A549 (cell line): ENCODE measurements at regions not wholly inside any gene's neighbourhood (a gene's known extent, or its start where the extent isn't known, plus 50 kb on each side); places are given as distances from the start of the nearest gene placed in this dataset.
A peak's percentile ranks its signal among the peaks of the same experiment; 100 is the strongest.

Experiments
- ATAC-seq, 2 experiments: fragments of 200-7000 bp in 1 of 2; fragments of >200 bp in 1 of 2; cut with Nextera tagmentation in 1 of 2; cut with Tn5 transposase in 1 of 2; 3 replicates each; pipeline versions ENCODE4 v1.8.0 to v1.9.1; 2018 to 2020; ENCODE audit warnings: mild to moderate bottlenecking in 1 of 2, moderate library complexity in 1 of 2
- CTCF ChIA-PET: fragments of 300-600 bp; sonication (Branson Sonifier 250); formaldehyde crosslinking; extraction: SDS; loops from one replicate; lab custom pipeline; 2021; ENCODE audit warnings: antibody characterized with exemption, inconsistent platforms; lab: Yijun Ruan, JAX
- POLR2A ChIA-PET: fragments of 350-600 bp; formaldehyde crosslinking; extraction: SDS; loops from one replicate; lab custom pipeline; 2021; ENCODE audit warnings: antibody characterized with exemption, inconsistent platforms; lab: Yijun Ruan, JAX
- DNase-seq, 2 experiments: peaks; one replicate each; pipeline versions ENCODE4 v3.0.0 to v3.0.0-alpha.2; 2011 to 2016; ENCODE audit warnings: low read depth in 1 of 2, low spot score in 1 of 2
- FAIRE-seq: peaks from 2 replicates; lab custom pipeline; 2011; peaks lifted over from hg19 to GRCh38; lab: Jason Lieb, UNC
- H3K27ac ChIP-seq, 2 experiments: fragments of >200 bp; sonication (Bioruptor Twin); formaldehyde crosslinking; 3 replicates each; pipeline ENCODE4 v1.5.1; 2016 to 2017
- H3K4me1 ChIP-seq: fragments of >200 bp; sonication (Bioruptor Twin); formaldehyde crosslinking; 3 replicates; pipeline ENCODE4 v1.6.1; 2016
- H3K4me2 ChIP-seq: fragments of >200 bp; sonication (Bioruptor Twin); formaldehyde crosslinking; 3 replicates; pipeline ENCODE4 v1.6.1; 2016
- H3K4me3 ChIP-seq: fragments of >200 bp; sonication (Bioruptor Twin); formaldehyde crosslinking; 3 replicates; pipeline ENCODE4 v1.5.1; 2016
- H3K9me3 ChIP-seq: fragments of >200 bp; sonication (Bioruptor Twin); formaldehyde crosslinking; 3 replicates; pipeline ENCODE4 v1.6.1; 2016
- BHLHE40 ChIP-seq: IDR thresholded peaks from 2 replicates; pipeline ENCODE4 v1.6.1; 2012; ENCODE audit warnings: low read depth, low read length, inconsistent platforms
- CBX2 ChIP-seq: fragments of 200-600 bp; sonication (generic); IDR thresholded peaks from 2 replicates; pipeline ENCODE4 v1.6.1; 2016; ENCODE audit warnings: low read depth, mild to moderate bottlenecking, borderline replicate concordance
- CHD2 ChIP-seq: fragments of 150-350 bp; IDR thresholded peaks from 2 replicates; pipeline ENCODE4 v1.6.1; 2014; ENCODE audit warnings: low read length; ENCODE audit not compliant: partially characterized antibody
- CHD4 ChIP-seq: fragments of 200-600 bp; sonication (generic); IDR thresholded peaks from 2 replicates; pipeline ENCODE4 v1.6.1; 2016; ENCODE audit warnings: antibody characterized with exemption, mild to moderate bottlenecking, borderline replicate concordance
- EHF ChIP-seq: fragments of 250-450 bp; sonication (Bioruptor Pico); IDR thresholded peaks from 2 replicates; pipeline ENCODE4 v1.5.0; 2020; ENCODE audit warnings: mild to moderate bottlenecking
- EP300 ChIP-seq, 2 experiments: fragments of >200 bp; sonication (Bioruptor Twin); formaldehyde crosslinking; IDR thresholded peaks; 2 replicates in 1 of 2; 3 replicates in 1 of 2; pipeline ENCODE4 v1.6.1; 2016 to 2017
- FOSL2 ChIP-seq, 2 experiments: fragments of 450-650 bp in 1 of 2; fragments of >200 bp in 1 of 2; sonication (Bioruptor Twin) in 1 of 2; formaldehyde crosslinking; IDR thresholded peaks; 2 replicates each; pipeline versions ENCODE4 v1.5.0 to v1.6.1; 2016 to 2020; ENCODE audit warnings: mild to moderate bottlenecking in 1 of 2, moderate library complexity in 1 of 2
- FOXS1 ChIP-seq: fragments of 250-450 bp; sonication (Bioruptor Pico); IDR thresholded peaks from 2 replicates; pipeline ENCODE4 v1.5.0; 2020; ENCODE audit warnings: mild to moderate bottlenecking, moderate library complexity
- HOXA7 ChIP-seq: fragments of 250-450 bp; sonication (Bioruptor Pico); IDR thresholded peaks from 2 replicates; pipeline ENCODE4 v1.5.0; 2020; ENCODE audit warnings: mild to moderate bottlenecking, moderate library complexity
- JUNB ChIP-seq: fragments of >200 bp; sonication (Bioruptor Twin); formaldehyde crosslinking; IDR thresholded peaks from 2 replicates; pipeline ENCODE4 v1.6.1; 2016
- MAZ ChIP-seq: fragments of 150-350 bp; IDR thresholded peaks from 2 replicates; pipeline ENCODE4 v1.6.1; 2014; ENCODE audit warnings: antibody characterized with exemption, low read depth, low read length, borderline replicate concordance
- NR3C1 ChIP-seq: fragments of >200 bp; sonication (Bioruptor Twin); formaldehyde crosslinking; IDR thresholded peaks from 3 replicates; pipeline ENCODE4 v1.6.1; 2017
- PBX3 ChIP-seq: IDR thresholded peaks from 2 replicates; pipeline ENCODE4 v1.6.1; 2012
- RNF2 ChIP-seq: fragments of 200-600 bp; sonication (generic); IDR thresholded peaks from 2 replicates; pipeline ENCODE4 v1.6.1; 2016; ENCODE audit warnings: low read depth, mild to moderate bottlenecking, antibody characterized with exemption, moderate library complexity, borderline replicate concordance
- SMC3 ChIP-seq: fragments of >200 bp; sonication (Bioruptor Twin); formaldehyde crosslinking; IDR thresholded peaks from 3 replicates; pipeline ENCODE4 v1.6.1; 2018; ENCODE audit warnings: inconsistent platforms
- TP53 ChIP-seq: fragments of 250-450 bp; sonication (Bioruptor Pico); IDR thresholded peaks from 2 replicates; pipeline ENCODE4 v1.5.0; 2021; ENCODE audit warnings: mild to moderate bottlenecking, moderate library complexity
- ZC3H11A ChIP-seq: fragments of 450-650 bp; IDR thresholded peaks from 2 replicates; pipeline ENCODE4 v1.6.1; 2014; ENCODE audit warnings: antibody characterized with exemption, mild to moderate bottlenecking
- ZFP36 ChIP-seq: fragments of 450-650 bp; IDR thresholded peaks from 2 replicates; pipeline ENCODE4 v1.6.1; 2014; ENCODE audit warnings: borderline replicate concordance; ENCODE audit not compliant: partially characterized antibody
- ZSCAN20 ChIP-seq: fragments of 250-450 bp; sonication (Bioruptor Pico); IDR thresholded peaks from 2 replicates; pipeline ENCODE4 v1.8.0; 2022; ENCODE audit warnings: mild to moderate bottlenecking, moderate library complexity
- WGBS: methylation state at CpG from one replicate; pipeline ENCODE4 v1.1.6; 2017; ENCODE audit errors: missing lambda C conversion rate; 5-methylcytosine and 5-hydroxymethylcytosine counted together
- TF ChIP-seq, protein P1 (sequence below): fragments of >200 bp; sonication (Bioruptor Twin); formaldehyde crosslinking; IDR thresholded peaks from 3 replicates; pipeline ENCODE4 v1.5.1; 2016
- TF ChIP-seq, protein P2 (sequence below): fragments of >200 bp; sonication (Bioruptor Twin); formaldehyde crosslinking; IDR thresholded peaks from 2 replicates; pipeline ENCODE4 v1.6.1; 2016

- CTCF ChIA-PET: interaction anchor here (0.7 kb wide), 1 partner anchor 1637 kb away, joined by 3 read pairs; no protein-coding TSS in a partner anchor
- no peak overlapping the region for H3K4me2 ChIP-seq
- DNase-seq (no peak), FAIRE-seq (no peak)
- no peak overlapping the region for H3K4me3 ChIP-seq
- peaks cover 22% of the 10 kb centered on the region for H3K4me1 ChIP-seq
- POLR2A ChIA-PET: no interaction called here
- TF ChIP-seq CBX2: no peak
- TF ChIP-seq, protein P1, sequence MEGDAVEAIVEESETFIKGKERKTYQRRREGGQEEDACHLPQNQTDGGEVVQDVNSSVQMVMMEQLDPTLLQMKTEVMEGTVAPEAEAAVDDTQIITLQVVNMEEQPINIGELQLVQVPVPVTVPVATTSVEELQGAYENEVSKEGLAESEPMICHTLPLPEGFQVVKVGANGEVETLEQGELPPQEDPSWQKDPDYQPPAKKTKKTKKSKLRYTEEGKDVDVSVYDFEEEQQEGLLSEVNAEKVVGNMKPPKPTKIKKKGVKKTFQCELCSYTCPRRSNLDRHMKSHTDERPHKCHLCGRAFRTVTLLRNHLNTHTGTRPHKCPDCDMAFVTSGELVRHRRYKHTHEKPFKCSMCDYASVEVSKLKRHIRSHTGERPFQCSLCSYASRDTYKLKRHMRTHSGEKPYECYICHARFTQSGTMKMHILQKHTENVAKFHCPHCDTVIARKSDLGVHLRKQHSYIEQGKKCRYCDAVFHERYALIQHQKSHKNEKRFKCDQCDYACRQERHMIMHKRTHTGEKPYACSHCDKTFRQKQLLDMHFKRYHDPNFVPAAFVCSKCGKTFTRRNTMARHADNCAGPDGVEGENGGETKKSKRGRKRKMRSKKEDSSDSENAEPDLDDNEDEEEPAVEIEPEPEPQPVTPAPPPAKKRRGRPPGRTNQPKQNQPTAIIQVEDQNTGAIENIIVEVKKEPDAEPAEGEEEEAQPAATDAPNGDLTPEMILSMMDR: no peak
- no peak for TF ChIP-seq EP300 (IDR thresholded peaks at IDR 0.05)
- no peak for TF ChIP-seq CHD2
- TF ChIP-seq SMC3: no peak
- TF ChIP-seq HOXA7 (CRISPR knock-in tag): no peak
- TF ChIP-seq ZSCAN20 (CRISPR knock-in tag): no peak
- TF ChIP-seq, all 56 proteins: peak for 0
- Histone ChIP-seq H3K27ac (peak overlapping the region in 1 of 2 experiments; percentile 47; a peak in 2 of 6 replicates), H3K9me3 (no peaks in the 10 kb centered on the region)
- WGBS: 66% methylated on average over 2 of the region's 2 CpGs
- ATAC-seq: no peak
Observed at GRCh38 chr14:54109521-54110120, 153.0 kb upstream of the BMP4 start.

GRCh38 chr14:54114941-54115340 is 158.3 kb upstream of the BMP4 start:
- ChIA-PET POLR2A (no interaction called here), CTCF (interaction anchor here (0.8 to 1.3 kb wide), 3 partner anchors 33 to 233 kb away, joined by 3 to 6 read pairs (median 3); no protein-coding TSS in a partner anchor)
- no peak overlapping the region for H3K27ac ChIP-seq
- H3K4me1 ChIP-seq: 0 out of 3 replicates have a peak, but pooled peaks cover 5% of the 10 kb centered on the region
- H3K9me3 ChIP-seq: no peaks in the 10 kb centered on the region
- ATAC-seq: no peak
- H3K4me2 ChIP-seq: no peak overlapping the region
- no peak for FAIRE-seq
- TF ChIP-seq FOSL2 (IDR thresholded peaks at IDR 0.05) (no peak), FOSL2 (CRISPR knock-in tag; IDR thresholded peaks at IDR 0.05) (no peak), CHD4 (no peak), FOXS1 (CRISPR knock-in tag) (no peak), NR3C1 (no peak), PBX3 (no peak), TP53 (CRISPR knock-in tag) (no peak)
- TF ChIP-seq, protein P1: no peak
- TF ChIP-seq, protein P2, sequence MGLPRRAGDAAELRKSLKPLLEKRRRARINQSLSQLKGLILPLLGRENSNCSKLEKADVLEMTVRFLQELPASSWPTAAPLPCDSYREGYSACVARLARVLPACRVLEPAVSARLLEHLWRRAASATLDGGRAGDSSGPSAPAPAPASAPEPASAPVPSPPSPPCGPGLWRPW: no peak
- DNase-seq: no peak
- H3K4me3 ChIP-seq: no peak overlapping the region
- 17% methylated on average over 1 of the region's 1 CpG for WGBS

DNA sequence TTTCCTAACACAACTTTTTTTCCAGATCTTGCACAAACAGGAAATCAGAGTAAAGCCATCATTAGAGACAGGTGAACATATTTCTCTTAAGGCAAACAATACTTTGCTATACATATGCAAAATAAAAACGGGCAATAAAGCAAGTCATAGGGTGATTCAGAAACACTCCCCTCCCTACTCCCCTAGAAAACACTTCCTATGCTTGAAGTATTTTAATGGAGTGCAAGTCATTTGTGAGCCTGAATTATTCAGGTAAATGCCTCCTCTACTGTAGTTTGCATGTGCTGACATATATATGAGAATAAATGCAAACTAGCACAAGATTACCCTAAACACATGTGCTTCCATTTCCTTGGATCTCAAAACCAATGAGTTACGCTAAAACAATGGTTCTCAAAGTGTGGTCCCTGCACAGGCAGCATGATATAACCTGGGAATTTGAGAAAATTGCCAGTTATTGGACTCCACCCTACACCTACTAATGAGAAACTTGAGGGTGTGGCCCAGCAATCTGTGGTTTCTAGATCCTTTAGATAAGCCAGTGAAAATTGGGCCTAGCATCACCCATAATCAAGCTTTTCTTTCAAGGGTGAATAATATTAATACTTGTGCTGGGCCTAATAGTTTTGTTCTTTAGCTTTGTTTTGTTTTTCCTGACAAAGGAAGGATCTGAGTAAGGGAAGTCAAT is 159.7 kb upstream of the BMP4 start:
- FAIRE-seq (no peak), ATAC-seq (no peak), DNase-seq (no peak)
- no peaks in the 10 kb centered on the region for H3K9me3 ChIP-seq
- POLR2A ChIA-PET: no interaction called here
- CTCF ChIA-PET: interaction anchor here (0.9 to 1.3 kb wide), 2 partner anchors 24 to 59 kb away, joined by 3 to 6 read pairs; no protein-coding TSS in a partner anchor
- H3K4me2 ChIP-seq: no peak overlapping the region
- 0 out of 3 replicates have a peak, but pooled peaks cover 5% of the 10 kb centered on the region for H3K4me1 ChIP-seq
- no peak overlapping the region for H3K27ac ChIP-seq
- WGBS: 60% methylated on average over 2 of the region's 2 CpGs
- H3K4me3 ChIP-seq: no peak overlapping the region
- TF ChIP-seq FOXS1 (CRISPR knock-in tag): no peak
- no peak for TF ChIP-seq JUNB
- TF ChIP-seq BHLHE40: no peak
- no peak for TF ChIP-seq ZFP36
- TF ChIP-seq ZC3H11A: no peak
- no peak for TF ChIP-seq CHD2
- TF ChIP-seq, protein P2: no peak
- no peak for TF ChIP-seq EHF
- TF ChIP-seq RNF2: no peak
- no peak for TF ChIP-seq MAZ
- TF ChIP-seq PBX3: no peak
